ENCODE measurements at regions not wholly inside any gene's neighbourhood (a gene's known extent, or its start where the extent isn't known, plus 50 kb on each side); places are given as distances from the start of the nearest gene placed in this dataset.
A peak's percentile ranks its signal among the peaks of the same experiment; 100 is the strongest.

DNA sequence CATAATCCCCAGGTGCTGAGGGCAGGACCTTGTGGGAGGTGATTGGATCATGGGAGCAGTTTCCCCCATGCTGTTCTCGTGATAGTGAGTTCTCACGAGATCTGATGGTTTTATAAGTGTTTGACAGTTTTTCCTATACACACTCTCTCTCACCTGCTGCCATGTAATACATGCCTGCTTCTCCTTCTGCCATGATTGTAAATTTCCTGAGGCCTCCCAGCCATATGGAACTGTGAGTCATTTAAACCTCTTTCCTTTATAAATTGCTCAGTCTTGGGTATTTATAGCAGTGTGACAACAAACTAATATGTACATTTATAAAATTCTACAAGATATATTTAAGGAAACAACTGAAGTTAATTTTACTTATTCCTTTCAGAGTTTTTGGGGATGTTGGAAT lies 170.8 kb upstream of the BET1 start:
- Histone ChIP-seq H3K4me1 (no peaks in the 10 kb centered on the region), H3K9me3 (no peaks in the 10 kb centered on the region), H3K4me3 (no peak overlapping the region), H3K4me2 (no peak overlapping the region), H3K27ac (no peak overlapping the region)
- ATAC-seq (no peak), FAIRE-seq (no peak), DNase-seq (ENCODE audit: low read depth in 1 of 2, low spot score in 1 of 2) (no peak)
- ChIA-PET CTCF (interaction anchor here (1.0 to 1.7 kb wide), 2 partner anchors 10 to 14 kb away, joined by 4 read pairs; no protein-coding TSS in a partner anchor), POLR2A (no interaction called here)
- 91% methylated on average over 2 of the region's 2 CpGs for WGBS (ENCODE audit: missing lambda C conversion rate)
- no peak for TF ChIP-seq ESRRA (IDR thresholded peaks at IDR 0.05; ENCODE audit: borderline replicate concordance, low read length)
- TF ChIP-seq CBX8 (IDR thresholded peaks at IDR 0.05) = no peak
- TF ChIP-seq, protein P1, sequence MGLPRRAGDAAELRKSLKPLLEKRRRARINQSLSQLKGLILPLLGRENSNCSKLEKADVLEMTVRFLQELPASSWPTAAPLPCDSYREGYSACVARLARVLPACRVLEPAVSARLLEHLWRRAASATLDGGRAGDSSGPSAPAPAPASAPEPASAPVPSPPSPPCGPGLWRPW (IDR thresholded peaks at IDR 0.05) = no peak
- TF ChIP-seq, protein P2, sequence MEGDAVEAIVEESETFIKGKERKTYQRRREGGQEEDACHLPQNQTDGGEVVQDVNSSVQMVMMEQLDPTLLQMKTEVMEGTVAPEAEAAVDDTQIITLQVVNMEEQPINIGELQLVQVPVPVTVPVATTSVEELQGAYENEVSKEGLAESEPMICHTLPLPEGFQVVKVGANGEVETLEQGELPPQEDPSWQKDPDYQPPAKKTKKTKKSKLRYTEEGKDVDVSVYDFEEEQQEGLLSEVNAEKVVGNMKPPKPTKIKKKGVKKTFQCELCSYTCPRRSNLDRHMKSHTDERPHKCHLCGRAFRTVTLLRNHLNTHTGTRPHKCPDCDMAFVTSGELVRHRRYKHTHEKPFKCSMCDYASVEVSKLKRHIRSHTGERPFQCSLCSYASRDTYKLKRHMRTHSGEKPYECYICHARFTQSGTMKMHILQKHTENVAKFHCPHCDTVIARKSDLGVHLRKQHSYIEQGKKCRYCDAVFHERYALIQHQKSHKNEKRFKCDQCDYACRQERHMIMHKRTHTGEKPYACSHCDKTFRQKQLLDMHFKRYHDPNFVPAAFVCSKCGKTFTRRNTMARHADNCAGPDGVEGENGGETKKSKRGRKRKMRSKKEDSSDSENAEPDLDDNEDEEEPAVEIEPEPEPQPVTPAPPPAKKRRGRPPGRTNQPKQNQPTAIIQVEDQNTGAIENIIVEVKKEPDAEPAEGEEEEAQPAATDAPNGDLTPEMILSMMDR (IDR thresholded peaks at IDR 0.05) = no peak
- no peak for TF ChIP-seq HOXB13 (CRISPR knock-in tag; IDR thresholded peaks at IDR 0.05; ENCODE audit: low read depth)
- no peak for TF ChIP-seq SMC3 (IDR thresholded peaks at IDR 0.05)
- TF ChIP-seq KDM5A (IDR thresholded peaks at IDR 0.05) = no peak
- TF ChIP-seq, protein P3, sequence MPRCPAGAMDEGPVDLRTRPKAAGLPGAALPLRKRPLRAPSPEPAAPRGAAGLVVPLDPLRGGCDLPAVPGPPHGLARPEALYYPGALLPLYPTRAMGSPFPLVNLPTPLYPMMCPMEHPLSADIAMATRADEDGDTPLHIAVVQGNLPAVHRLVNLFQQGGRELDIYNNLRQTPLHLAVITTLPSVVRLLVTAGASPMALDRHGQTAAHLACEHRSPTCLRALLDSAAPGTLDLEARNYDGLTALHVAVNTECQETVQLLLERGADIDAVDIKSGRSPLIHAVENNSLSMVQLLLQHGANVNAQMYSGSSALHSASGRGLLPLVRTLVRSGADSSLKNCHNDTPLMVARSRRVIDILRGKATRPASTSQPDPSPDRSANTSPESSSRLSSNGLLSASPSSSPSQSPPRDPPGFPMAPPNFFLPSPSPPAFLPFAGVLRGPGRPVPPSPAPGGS (IDR thresholded peaks at IDR 0.05) = no peak
- TF ChIP-seq SREBF2 (IDR thresholded peaks at IDR 0.05) = no peak
- TF ChIP-seq JUN (IDR thresholded peaks at IDR 0.05) = no peak
- TF ChIP-seq POLR2A (IDR thresholded peaks at IDR 0.05; ENCODE audit: low read length) = no peak
- TF ChIP-seq CEBPB (IDR thresholded peaks at IDR 0.05) = no peak
- TF ChIP-seq KDM1A (IDR thresholded peaks at IDR 0.05; ENCODE audit: low read depth) = no peak
- TF ChIP-seq, protein P4, sequence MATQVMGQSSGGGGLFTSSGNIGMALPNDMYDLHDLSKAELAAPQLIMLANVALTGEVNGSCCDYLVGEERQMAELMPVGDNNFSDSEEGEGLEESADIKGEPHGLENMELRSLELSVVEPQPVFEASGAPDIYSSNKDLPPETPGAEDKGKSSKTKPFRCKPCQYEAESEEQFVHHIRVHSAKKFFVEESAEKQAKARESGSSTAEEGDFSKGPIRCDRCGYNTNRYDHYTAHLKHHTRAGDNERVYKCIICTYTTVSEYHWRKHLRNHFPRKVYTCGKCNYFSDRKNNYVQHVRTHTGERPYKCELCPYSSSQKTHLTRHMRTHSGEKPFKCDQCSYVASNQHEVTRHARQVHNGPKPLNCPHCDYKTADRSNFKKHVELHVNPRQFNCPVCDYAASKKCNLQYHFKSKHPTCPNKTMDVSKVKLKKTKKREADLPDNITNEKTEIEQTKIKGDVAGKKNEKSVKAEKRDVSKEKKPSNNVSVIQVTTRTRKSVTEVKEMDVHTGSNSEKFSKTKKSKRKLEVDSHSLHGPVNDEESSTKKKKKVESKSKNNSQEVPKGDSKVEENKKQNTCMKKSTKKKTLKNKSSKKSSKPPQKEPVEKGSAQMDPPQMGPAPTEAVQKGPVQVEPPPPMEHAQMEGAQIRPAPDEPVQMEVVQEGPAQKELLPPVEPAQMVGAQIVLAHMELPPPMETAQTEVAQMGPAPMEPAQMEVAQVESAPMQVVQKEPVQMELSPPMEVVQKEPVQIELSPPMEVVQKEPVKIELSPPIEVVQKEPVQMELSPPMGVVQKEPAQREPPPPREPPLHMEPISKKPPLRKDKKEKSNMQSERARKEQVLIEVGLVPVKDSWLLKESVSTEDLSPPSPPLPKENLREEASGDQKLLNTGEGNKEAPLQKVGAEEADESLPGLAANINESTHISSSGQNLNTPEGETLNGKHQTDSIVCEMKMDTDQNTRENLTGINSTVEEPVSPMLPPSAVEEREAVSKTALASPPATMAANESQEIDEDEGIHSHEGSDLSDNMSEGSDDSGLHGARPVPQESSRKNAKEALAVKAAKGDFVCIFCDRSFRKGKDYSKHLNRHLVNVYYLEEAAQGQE (IDR thresholded peaks at IDR 0.05) = no peak
- TF ChIP-seq, protein P5, sequence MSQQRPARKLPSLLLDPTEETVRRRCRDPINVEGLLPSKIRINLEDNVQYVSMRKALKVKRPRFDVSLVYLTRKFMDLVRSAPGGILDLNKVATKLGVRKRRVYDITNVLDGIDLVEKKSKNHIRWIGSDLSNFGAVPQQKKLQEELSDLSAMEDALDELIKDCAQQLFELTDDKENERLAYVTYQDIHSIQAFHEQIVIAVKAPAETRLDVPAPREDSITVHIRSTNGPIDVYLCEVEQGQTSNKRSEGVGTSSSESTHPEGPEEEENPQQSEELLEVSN (IDR thresholded peaks at IDR 0.05; ENCODE audit: borderline replicate concordance, low read depth) = no peak
- no peak for TF ChIP-seq POLR2AphosphoS2 (conservative IDR thresholded peaks at IDR 0.05; ENCODE audit: low read length)
- no peak for TF ChIP-seq HEYL (CRISPR knock-in tag; IDR thresholded peaks at IDR 0.05)

DNA sequence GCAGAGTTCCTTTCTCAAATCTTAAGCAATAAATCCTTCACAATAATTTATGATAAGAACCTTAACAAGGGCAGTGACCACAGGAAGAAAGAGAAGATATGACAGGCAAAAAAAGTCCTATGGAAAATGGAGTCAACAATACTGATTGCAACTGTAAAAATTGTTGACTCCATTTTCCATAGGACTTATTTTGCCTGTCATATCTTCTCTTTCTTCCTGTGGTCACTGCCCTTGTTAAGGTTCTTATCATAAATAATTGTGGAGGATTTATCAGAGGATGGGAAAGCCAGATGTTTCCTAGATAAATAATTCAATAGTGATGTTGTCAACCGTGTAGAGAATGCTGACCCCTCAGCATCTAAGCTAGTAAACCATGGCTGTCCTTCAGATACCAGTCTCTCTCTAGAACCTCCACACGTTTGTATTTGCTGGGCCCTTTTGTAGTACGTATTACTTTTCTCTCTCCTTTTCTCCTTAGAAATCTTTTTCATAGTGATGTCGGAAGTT lies 172.6 kb upstream of the BET1 start:
- Histone ChIP-seq H3K9me3 (peaks cover 3% of the 10 kb centered on the region; the same call in 2 of the 3 replicates), H3K4me2 (no peak overlapping the region), H3K4me1 (no peaks in the 10 kb centered on the region), H3K27ac (peak overlapping the region in 1 of 2 experiments; percentile 51; a peak in 3 of 6 replicates), H3K4me3 (no peak overlapping the region)
- no peak for FAIRE-seq
- CTCF ChIA-PET = interaction anchor here (0.6 kb wide), 1 partner anchor 16 kb away, joined by 3 read pairs; no protein-coding TSS in a partner anchor
- POLR2A ChIA-PET = no interaction called here
- ATAC-seq = no peak
- no peak for TF ChIP-seq ZNF302 (CRISPR knock-in tag; IDR thresholded peaks at IDR 0.05)
- TF ChIP-seq, protein P3 (IDR thresholded peaks at IDR 0.05) = no peak
- TF ChIP-seq MYC (IDR thresholded peaks at IDR 0.05; ENCODE audit: borderline replicate concordance, low read length) = no peak
- TF ChIP-seq HOXB5 (CRISPR knock-in tag; IDR thresholded peaks at IDR 0.05) = no peak
- TF ChIP-seq HOXA7 (CRISPR knock-in tag; IDR thresholded peaks at IDR 0.05) = no peak
- TF ChIP-seq ZC3H11A (IDR thresholded peaks at IDR 0.05) = no peak
- DNase-seq (ENCODE audit: low read depth in 1 of 2, low spot score in 1 of 2) = no peak
- WGBS (ENCODE audit: missing lambda C conversion rate) = 77% methylated on average over 4 of the region's 4 CpGs
